Skin of body (tissue), 1 donor: ENCODE measurements at regions not wholly inside any gene's neighbourhood (a gene's known extent, or its start where the extent isn't known, plus 50 kb on each side); places are given as distances from the start of the nearest gene placed in this dataset.
"Not testable (repeated sequence)": the region's sequence is repeated elsewhere in the genome, so short reads cannot be mapped to it uniquely, and the experiment has no call there.

Source experiments
- DNase-seq: peaks from one replicate; lab custom pipeline; 2025; lab: John Stamatoyannopoulos, UW

DNA sequence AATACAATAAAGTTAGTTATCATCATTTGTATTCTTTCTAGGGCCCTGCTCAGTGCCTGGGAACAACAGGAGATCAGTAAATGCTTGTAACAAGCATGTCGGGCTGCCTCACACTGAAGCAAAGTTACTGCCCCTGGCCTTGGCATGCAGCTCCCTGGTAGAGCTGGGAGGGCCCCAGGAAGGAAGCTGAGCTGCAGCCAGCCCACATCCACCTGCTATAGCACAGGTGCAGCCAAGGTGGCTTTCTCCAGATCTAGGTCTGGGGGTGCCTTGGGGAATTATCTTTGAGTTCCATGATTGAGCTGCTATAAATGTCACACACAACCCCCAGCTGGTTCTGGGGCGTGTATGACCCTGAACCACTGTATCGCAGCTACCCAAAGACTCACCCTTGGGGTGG lies 293.4 kb upstream of the MSX2 start:
- DNase-seq, result no peak

DNA sequence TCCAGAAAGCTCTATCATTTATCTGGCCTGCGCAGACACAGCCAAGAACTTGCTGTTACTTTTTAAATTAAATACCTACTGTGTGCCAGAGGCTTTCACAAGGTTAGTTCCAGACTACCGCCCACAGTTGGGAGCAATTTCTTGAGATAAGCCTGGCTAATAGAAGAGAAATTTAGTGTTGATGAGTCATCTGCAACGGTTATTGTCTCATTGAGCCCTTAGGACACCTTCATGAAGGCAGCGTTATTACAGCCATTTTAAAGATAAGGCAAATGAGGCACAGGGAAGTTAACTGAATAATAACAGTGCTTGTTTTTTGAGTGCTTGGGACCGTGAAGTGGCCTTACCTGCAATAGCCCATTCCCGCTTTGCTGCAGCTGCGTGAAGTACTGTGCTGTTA lies 292.9 kb upstream of the MSX2 start:
- DNase-seq, result no peak

DNA sequence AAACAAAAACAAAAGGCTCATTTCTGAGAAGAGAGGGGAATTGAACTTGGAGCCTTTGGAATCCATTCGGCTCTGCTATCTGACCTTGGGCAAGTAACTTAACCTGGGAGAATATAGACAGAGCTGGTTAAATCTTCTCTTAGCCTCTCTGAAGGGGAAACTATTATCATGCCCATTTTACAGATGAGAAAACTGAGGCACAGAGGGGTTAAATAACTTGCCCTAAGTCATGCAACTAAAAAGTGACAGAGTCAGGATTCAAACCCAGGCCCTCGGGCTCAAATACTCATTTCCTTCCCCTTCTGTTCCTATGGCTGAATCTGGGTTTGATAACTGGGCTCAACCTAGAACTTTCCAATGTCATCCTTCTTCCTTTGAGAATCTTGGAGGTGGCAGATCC lies 291.3 kb upstream of the MSX2 start:
- no peak for DNase-seq

DNA sequence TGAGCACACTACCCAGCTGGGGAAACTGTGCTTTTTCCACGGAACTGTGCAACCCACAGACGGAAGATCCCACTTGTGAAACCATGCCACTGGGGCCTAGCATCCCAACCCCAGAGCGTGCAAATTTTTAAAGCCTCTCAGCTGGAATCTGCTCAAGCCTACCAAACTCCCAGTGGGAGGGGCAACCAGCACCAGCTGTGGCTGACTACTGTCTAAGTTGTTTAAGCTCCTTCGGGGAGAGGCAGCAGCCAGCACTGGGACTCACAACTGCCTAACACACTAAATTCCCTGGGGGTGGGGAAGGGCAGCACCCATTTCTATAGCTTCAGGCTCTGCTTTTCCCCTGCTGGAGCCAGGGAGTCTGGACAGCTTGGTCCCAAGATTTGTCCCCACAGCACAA lies 287.6 kb upstream of the MSX2 start:
- no peak for DNase-seq

DNA sequence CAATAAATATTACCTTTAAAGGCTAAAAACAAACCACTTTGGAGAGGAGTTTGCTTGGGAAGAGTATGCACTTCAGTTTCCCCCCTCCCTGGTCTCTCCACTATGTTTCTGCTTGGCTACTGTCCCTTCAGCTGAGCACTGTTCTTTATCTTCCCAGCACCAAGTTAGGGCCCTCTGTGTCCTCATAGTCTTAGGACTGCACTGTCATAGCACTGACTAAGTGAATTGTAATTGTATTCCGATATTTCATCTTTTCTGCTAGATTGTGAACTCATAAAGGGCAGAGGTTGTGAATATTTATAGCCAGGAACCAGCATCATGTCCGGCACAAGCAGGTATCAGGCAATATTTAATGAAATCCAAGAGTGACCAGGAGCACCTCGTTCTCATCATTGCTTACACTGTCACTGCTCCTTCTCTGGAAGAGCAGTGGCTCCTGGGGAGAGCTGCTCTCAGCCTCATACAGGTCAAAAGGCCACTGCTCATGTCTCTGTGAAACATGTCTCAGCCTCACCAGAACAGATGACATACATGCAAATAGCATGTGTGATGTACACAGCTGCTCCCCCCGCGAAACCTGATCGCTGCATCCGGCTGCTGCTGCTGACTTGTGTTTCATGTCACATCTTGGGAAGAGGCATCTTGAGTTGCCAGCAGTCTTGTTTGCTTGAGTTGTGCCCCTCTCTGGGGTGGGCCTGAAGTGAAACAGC lies 279.7 kb upstream of the MSX2 start:
- DNase-seq, result no peak

DNA sequence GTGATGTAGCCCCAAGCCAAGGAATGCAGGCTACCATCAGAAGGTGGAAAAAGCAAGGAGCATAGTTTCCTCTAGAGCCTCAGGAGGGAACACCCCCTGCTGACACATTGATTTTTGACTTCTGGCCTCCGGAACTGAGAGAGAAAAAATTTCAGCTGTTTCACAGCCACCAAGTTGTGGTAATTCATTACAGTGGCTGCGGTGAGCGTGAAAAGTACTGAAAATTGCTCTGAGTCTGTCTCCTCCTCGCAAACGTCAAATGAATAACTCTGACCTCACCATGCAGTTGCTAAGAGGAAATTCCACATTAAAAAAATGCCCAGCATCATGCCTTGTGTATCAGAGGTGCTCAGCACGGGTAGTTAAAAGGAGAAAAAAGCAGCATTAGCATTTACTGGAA lies 277.9 kb upstream of the MSX2 start:
- DNase-seq, result no peak

DNA sequence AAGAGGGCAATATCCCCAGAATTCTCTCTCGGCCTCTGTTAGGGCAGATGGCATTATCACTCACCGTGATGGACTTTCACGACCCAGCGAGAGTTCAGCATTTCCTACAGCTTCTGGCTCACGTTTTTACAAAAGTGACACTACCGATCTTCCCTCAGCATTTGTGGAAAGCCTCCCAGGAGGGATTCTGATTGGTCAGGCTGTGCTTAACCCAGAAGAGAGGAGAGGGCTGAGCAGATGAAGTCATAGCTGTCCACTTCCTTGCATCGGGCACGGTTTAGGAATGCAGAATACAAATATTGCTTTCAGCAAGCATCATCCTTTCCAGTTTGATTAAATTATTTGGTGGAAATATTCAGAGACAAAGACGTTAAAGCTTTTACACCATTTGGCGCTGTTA lies 277.4 kb upstream of the MSX2 start:
- DNase-seq, result no peak

DNA sequence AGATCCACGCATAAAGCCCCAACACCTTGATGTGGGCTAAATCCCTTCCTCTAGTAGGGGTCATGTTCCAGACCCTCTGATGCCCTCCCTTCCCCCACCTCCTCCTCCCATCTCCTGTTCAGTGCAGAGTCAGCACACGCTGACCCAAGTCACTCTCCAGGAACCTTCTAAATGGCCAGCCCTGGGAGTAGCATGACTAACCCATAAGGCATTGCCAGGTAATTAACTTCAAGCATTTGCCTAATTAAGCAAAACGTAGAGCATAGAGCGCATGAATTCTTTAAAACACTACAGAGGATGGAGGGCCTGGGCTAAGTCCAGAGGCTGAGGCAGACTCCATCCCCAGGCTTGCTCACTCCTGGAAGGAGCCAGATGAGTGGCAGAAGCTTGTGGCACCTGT lies 276.3 kb upstream of the MSX2 start:
- no peak for DNase-seq

DNA sequence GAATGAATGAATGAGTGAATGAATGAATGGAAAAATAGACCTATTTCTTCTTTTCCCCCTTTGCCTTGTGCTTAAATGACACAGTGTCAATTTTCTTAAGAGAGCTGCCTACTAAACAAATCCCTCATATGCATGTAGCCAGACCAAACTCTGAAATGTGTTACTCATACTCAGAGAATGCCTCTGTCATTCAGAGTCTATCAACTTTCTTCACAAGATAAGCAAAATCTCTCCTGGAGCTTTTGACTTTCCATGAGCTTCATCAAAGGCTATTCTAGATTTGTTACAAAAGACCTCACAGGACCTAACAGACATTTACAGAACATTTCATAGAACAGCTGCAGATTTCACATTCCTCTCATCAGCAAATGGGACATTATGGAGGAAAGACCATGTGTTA lies 275.7 kb upstream of the MSX2 start:
- DNase-seq, result no peak

DNA sequence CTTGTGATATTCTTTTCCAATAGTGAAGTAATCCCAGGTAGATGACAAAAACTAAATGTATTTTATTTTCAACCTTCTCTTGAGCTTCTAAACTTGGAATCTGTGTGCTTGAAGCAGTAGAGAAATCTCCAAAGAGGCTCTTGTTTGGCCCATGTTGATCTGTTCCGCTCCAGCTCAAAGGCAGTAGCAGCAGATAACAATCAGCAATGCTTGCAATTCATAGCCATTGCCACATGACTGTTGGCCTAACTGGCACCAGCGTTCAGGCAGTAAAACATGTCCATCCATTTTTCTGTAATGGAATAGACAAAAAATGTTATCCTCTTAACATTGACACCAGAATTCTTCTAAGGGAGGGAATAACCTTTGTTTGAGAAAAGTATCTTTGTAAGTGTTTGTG lies 270.7 kb upstream of the MSX2 start:
- DNase-seq, result no peak

DNA sequence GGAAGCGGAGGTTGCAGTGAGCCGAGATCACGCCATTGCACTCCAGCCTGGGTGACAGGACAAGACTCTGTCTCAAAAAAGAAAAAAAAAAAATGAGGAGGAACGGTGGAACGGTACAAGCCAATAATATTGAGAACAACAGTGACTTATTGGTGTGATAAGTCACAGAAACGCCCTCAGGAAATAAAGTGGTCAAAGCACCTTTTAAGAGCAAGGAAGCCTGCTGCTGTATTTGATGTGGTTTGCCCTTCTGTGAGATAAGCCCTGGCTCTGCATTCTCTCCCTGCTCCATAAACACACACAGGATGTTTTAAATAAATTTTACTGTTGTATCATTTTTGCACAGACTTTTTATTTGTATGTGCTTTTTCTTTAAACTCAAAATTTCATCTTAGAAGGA lies 269.9 kb upstream of the MSX2 start:
- DNase-seq, result no peak

DNA sequence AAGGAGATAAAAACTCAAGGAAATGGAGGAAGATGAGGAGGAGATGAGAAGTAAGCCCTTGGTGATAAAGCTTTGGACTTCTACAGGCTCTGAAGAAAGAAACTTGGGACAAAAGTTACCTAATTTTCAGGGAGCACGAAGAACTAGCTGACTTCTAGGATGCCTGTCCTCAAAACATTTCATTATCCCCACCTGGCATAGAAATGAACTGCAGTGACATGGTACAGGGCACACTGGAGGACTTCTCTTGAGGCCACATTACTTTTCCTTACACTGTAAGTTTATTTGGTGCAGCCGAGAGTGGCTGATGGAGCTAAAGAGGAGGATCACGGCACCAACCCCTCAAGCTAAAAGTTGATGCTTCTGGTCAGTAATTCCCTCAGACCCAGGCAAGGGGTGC lies 269.5 kb upstream of the MSX2 start:
- no peak for DNase-seq

DNA sequence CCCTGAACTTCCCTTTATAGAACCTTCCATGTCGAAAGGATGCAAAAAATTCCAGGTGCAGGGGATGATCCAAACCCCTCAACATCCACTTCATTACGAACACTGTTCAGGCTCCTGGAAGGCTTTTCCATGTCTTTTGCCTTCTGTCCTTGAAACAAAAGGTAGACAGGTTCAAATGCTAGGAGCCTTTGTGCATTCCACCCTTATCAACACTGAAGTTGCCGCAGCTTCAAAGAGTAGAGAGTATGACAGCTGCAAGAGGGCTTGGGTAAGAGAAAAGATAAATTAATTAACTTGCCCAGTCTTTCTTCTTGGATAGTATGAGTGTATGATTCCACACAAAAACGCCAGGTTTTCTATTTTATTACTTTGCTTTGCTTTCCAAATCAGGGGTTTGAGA lies 269.1 kb upstream of the MSX2 start:
- DNase-seq, result no peak

DNA sequence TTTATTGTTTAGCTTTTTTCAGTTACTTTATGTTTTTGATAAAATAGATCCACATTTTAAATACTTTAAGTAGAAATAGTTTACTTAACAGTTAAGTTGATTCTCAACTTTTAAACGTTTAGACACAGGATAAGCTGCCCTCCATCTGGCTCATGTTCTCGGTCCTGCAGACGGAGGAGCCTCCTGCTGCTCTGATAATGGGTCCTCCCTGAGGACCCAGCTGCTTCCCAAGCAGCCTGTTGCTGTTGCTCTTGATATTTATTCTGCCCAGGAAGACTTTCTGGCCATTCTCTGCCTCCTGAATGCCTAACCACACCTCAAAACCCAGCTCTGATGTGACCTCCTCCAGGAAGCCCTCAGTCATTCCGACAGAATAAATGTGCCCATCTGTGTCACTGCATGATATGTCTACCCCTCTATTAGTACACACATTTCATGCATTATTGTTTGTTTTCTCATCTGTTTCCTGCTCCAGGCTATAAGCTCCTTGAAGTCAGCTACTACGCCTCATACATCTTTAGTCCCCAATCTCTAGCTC lies 267.2 kb upstream of the MSX2 start:
- DNase-seq, result no peak

DNA sequence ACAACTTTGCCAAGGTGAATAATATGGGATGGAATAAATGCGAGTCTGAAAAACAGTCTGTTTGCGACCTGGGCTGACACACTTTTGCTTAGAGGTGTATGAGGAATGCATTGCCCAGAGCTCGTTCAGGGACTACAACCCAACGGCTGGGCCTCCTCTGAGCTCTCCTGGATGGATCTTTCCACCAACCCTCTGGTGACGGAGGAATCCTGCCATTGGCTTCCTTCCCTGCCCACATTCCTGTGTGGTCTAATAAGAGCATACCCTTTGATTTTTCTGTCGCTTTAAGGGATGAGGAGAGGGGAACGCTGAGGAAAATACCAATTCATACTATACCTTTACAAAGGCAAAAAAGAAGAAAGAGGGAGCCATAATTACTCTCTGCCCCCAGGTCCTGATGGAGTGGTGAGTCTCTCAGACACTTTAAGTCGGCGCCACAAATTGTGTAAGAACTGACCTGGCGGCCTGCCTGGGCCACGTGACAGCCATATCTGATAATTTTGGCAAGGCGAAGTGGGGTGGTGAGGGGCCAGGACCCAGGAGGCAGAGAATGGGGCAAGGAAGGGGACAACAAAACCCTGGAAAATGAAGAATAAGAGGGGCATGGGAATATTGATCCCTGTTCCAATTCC lies 265.2 kb upstream of the MSX2 start:
- no peak for DNase-seq

DNA sequence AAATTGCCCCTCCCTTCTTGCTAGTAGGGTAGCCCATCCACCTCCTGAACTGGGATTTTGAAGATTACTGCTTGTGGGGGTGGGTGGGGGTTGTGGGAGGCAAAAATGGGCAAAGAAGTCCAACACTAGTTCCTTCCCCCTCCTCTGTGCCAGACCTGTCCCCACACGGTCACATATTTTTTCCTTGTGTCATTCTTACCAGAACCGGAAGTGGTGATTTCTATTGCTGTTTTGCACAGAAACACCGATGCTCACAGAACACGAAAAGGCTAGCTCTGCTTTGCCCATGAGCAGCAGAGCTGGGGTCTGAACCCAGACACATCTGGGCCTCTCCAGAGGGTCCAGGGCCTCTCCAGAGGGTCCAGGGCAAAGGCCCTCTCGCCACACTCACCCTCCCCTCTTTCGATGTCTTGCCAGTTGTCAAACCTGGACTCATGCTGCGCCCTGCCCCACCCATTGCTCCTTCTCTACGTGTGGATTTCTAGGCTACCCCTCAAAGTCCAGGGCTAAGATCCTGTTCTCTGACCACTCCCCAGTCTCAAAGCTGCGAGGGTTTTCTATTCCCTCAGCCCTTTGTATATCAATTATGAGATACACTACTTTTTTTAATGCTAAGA lies 264.4 kb upstream of the MSX2 start:
- no peak for DNase-seq

DNA sequence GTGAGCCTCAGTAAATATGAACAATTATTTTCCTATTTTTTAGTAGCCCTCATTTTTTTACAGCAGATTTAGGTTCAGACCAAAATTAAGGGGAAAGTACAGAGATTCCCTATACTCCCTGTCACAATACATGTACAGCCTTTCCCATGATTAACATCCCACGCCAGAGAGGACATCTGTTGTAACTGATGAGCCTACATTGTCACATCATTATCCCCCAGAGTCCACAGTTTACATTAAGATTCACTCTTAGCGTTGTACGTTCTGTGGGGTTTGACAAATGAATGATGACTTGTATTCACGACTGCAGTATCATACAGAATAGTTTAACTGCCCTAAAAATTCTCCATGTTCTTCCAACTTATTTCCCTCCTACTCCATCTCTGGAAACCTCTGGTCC lies 262.3 kb upstream of the MSX2 start:
- DNase-seq, result no peak

DNA sequence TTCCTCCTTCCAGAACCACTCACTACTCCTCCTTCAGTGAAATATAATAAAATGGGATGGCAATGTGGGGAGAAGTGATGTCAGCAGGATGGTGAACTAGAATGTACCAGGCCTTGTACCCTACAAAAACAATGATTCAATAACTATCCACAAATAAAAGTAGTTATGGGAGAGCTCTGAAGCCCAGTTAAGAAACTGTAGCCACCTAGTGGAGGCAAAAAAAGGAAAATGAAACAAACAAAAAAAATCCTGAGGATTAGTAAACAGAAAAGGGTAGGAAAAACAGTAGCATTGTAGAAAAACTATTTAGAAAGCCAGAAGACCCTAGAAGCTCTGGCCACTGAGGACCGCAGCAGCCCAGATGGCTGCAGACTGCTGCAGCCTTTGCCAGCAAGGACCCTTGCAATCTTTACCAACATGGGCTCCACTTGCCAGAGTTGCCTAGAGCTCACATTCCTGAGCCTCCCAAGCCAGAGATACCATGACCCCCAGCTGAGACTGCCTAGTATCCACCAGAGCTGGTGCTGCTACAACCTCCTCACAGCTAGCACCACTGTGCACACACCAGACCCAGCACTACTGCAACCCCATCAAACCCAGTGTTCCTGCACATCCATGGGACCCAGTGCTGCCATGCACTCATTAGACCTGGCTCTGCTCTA lies 259.7 kb upstream of the MSX2 start:
- no peak for DNase-seq

DNA sequence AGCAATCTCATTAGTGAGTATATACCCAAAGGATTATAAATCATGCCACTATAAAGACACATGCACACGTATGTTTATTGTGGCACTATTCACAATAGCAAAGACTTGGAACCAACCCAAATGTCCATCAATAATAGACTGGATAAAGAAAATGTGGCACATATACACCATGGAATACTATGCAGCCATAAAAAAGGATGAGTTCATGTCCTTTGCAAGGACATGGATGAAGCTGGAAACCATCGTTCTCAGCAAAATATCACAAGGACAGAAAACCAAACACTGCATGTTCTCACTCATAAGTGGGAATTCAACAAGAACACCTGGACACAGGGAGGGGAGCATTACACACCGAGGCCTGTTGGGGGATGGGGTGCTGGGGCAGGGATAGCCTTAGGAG lies 252.9 kb upstream of the MSX2 start:
- DNase-seq, result not testable (repeated sequence)

DNA sequence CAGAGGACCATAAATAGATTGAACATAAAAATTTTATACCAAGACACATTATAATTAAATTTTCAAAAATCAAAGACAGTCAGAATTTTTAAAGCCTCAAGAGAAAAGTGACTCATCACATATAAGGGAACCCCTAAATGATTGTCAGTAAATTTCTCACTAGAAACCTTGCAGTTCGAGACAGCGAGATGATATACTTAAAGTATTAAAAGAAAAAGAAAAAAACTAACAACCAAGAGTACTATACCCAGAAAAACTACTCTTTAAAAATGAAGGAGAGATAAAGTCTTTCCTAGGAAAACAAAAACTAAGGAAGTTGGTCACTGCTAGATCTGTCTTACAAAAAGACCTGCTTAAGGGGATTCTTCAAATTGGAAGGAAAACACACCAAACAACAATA lies 251.4 kb upstream of the MSX2 start:
- DNase-seq, result no peak

DNA sequence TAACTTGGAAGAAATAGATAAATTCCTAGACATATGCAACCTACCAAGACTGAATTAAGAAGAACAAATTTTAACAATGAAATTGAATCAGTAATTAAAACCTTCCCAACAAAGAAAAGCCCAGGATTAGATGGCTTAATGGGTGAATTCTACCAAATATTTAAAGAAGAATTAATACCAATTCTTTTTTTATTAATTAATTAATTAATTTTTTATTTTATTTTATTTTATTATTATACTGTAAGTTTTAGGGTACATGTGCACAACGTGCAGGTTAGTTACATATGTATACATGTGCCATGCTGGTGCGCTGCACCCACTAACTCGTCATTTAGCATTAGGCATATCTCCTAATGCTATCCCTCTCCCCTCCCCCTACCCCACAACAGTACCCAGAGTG lies 248.4 kb upstream of the MSX2 start:
- DNase-seq, result not testable (repeated sequence)

DNA sequence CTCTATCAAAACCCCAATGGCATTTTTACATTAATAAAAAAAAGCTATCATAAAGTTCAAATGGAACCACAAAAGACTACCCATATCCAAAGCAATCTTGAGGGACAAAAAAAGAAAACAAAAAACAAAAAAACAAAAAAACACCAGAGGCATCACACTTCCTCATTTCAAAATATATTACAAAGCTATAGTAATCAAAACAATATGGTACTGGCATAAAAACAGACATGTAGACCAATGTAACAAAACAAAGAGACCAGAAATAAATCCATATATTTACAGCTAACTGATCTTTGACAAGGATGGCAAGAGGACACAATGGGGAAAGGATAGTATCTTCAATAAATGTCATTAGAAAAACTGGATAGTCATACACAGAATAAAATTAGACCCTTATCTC lies 245.1 kb upstream of the MSX2 start:
- DNase-seq, result no peak
